ENCODE measurements at regions not wholly inside any gene's neighbourhood (a gene's known extent, or its start where the extent isn't known, plus 50 kb on each side); places are given as distances from the start of the nearest gene placed in this dataset.

DNA sequence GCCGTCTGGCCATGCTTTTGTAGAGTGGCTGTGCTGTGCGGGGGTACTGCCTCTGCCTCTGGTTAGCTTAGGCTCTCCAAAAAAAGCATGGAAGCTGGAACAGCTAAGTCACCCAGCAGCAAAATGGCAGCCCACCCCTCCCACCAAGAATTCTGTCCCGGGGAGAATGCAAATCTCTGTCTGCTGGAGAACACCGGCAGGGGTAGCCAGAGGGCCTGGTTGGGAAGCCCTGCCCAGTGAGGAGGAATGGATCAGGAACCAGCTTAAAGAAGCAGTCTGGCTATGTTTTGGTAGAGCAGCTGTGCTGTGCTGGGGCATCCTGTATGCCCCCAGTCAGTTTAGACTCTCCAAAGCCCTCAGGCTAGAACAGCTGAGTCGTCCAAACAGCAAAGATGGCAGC lies 56.2 kb upstream of the PTPRG start:
- no peak overlapping the region for H3K27ac ChIP-seq (ENCODE audit: low read length)
- H3K9me3 ChIP-seq (replicated peaks; ENCODE audit: insufficient read depth, low read length) = no peaks in the 10 kb centered on the region
- H2AFZ ChIP-seq (ENCODE audit: low read length) = no peak overlapping the region
- no peaks in the 10 kb centered on the region for H4K20me1 ChIP-seq (ENCODE audit: insufficient read depth, low read length)
- H3K4me1 ChIP-seq (ENCODE audit: low read length) = no peaks in the 10 kb centered on the region
- H3K79me2 ChIP-seq (ENCODE audit: low read length) = no peaks in the 10 kb centered on the region
- H3F3A ChIP-seq (ENCODE audit: insufficient read depth, low read length) = no peaks in the 10 kb centered on the region
- DNase-seq = no peak
- no peak overlapping the region for H3K4me3 ChIP-seq (ENCODE audit: low read length)
- no peaks in the 10 kb centered on the region for H3K27me3 ChIP-seq (replicated peaks; ENCODE audit: insufficient read depth, low read length)
- no peaks in the 10 kb centered on the region for H3K9me2 ChIP-seq (replicated peaks; ENCODE audit: insufficient read depth, low read length)
- no peaks in the 10 kb centered on the region for H3K36me3 ChIP-seq (replicated peaks; ENCODE audit: insufficient read depth, low read length)
- TF ChIP-seq EZH2 (optimal IDR thresholded peaks at IDR 0.05; ENCODE audit: low read depth, low read length) (no peak), EZH2phosphoT487 (IDR thresholded peaks at IDR 0.05; ENCODE audit: low read length) (no peak)
- TF ChIP-seq, protein P1, sequence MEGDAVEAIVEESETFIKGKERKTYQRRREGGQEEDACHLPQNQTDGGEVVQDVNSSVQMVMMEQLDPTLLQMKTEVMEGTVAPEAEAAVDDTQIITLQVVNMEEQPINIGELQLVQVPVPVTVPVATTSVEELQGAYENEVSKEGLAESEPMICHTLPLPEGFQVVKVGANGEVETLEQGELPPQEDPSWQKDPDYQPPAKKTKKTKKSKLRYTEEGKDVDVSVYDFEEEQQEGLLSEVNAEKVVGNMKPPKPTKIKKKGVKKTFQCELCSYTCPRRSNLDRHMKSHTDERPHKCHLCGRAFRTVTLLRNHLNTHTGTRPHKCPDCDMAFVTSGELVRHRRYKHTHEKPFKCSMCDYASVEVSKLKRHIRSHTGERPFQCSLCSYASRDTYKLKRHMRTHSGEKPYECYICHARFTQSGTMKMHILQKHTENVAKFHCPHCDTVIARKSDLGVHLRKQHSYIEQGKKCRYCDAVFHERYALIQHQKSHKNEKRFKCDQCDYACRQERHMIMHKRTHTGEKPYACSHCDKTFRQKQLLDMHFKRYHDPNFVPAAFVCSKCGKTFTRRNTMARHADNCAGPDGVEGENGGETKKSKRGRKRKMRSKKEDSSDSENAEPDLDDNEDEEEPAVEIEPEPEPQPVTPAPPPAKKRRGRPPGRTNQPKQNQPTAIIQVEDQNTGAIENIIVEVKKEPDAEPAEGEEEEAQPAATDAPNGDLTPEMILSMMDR (IDR thresholded peaks at IDR 0.05; ENCODE audit: low read length) = no peak
- H3K9ac ChIP-seq (ENCODE audit: low read length) = no peak overlapping the region
- H3K4me2 ChIP-seq (ENCODE audit: low read depth, low read length) = no peak overlapping the region

DNA sequence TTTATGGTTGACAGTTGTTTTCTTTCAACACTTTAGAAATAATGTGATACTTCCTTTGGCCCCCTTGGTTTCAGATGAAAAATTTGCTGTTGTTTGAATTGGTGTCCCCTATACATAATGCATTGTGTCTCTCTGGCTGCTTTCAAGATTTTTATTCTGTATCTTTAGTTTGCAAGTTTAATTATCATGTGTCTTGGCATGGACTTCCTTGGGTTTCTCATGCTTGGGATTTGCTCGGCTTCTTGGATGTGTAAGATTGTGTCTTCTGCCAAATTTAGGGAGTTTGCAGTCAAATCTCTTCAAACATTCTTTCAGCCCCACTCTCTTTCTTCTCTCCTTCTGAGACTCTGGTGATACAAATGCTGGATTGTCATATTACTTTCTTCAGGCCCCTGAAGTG lies 53.4 kb upstream of the PTPRG start:
- H3K27ac ChIP-seq (ENCODE audit: low read length) = no peak overlapping the region
- H3K36me3 ChIP-seq (replicated peaks; ENCODE audit: insufficient read depth, low read length) = no peaks in the 10 kb centered on the region
- no peak overlapping the region for H3K9ac ChIP-seq (ENCODE audit: low read length)
- TF ChIP-seq EZH2phosphoT487 (IDR thresholded peaks at IDR 0.05; ENCODE audit: low read length) (no peak), EZH2 (optimal IDR thresholded peaks at IDR 0.05; ENCODE audit: low read depth, low read length) (no peak)
- TF ChIP-seq, protein P1 (IDR thresholded peaks at IDR 0.05; ENCODE audit: low read length) = no peak
- H3K27me3 ChIP-seq (replicated peaks; ENCODE audit: insufficient read depth, low read length) = no peaks in the 10 kb centered on the region
- no peaks in the 10 kb centered on the region for H4K20me1 ChIP-seq (ENCODE audit: insufficient read depth, low read length)
- H3K9me2 ChIP-seq (replicated peaks; ENCODE audit: insufficient read depth, low read length) = no peaks in the 10 kb centered on the region
- DNase-seq = no peak
- H3K79me2 ChIP-seq (ENCODE audit: low read length) = no peaks in the 10 kb centered on the region
- no peaks in the 10 kb centered on the region for H3K9me3 ChIP-seq (replicated peaks; ENCODE audit: insufficient read depth, low read length)
- H3F3A ChIP-seq (ENCODE audit: insufficient read depth, low read length) = no peaks in the 10 kb centered on the region
- H3K4me1 ChIP-seq (ENCODE audit: low read length) = no peaks in the 10 kb centered on the region
- no peak overlapping the region for H3K4me3 ChIP-seq (ENCODE audit: low read length)
- no peak overlapping the region for H3K4me2 ChIP-seq (ENCODE audit: low read depth, low read length)
- H2AFZ ChIP-seq (ENCODE audit: low read length) = no peak overlapping the region

All from MM.1S (cell line).